HCT116 (cell line): ENCODE measurements at regions not wholly inside any gene's neighbourhood (a gene's known extent, or its start where the extent isn't known, plus 50 kb on each side); places are given as distances from the start of the nearest gene placed in this dataset.
"Not testable (repeated sequence)": the region's sequence is repeated elsewhere in the genome, so short reads cannot be mapped to it uniquely, and the experiment has no call there.

Experiments
- ATAC-seq: fragments of 200-7000 bp; cut with Tn5 transposase; 2 replicates; pipeline ENCODE4 v1.9.1; 2020; ENCODE audit warnings: mild to moderate bottlenecking, moderate library complexity
- BruUV-seq: library from RNA; stranded (reverse); fragments of 400-500 nt; replicated peaks from 2 replicates; lab custom pipeline; 2021; lab: Mats Ljungman, UMichigan
- CTCF ChIA-PET: fragments of 300-600 bp; sonication (Branson Sonifier 250); formaldehyde crosslinking; loops from one replicate; lab custom pipeline; 2021; ENCODE audit warnings: antibody characterized with exemption; lab: Charles Lee
- POLR2A ChIA-PET: fragments of 300-600, 350-600 bp; sonication (Branson Sonifier 250); formaldehyde crosslinking; loops from one replicate; lab custom pipeline; 2021; ENCODE audit warnings: antibody characterized with exemption; lab: Charles Lee
- RAD21 ChIA-PET, 2 experiments: fragments of 300-600 bp; sonication (Branson Sonifier 250); formaldehyde crosslinking; loops; one replicate each; lab custom pipeline; 2023; ENCODE audit warnings: low total read pairs in 2 of 2; ENCODE audit not compliant: uncharacterized antibody in 2 of 2, unreplicated experiment in 2 of 2, low non-redundant PET in 1 of 2; lab: Charles Lee
- DNase-seq: peaks from one replicate; pipeline ENCODE4 v3.0.0-alpha.2; 2010; ENCODE audit warnings: low read depth, low spot score
- H2AFZ ChIP-seq: fragments of 200-600 bp; shearing (Covaris generic), sonication (generic); 2 replicates; pipeline ENCODE4 v1.6.1; 2017; ENCODE audit warnings: low read depth, mixed run types, mixed read lengths, antibody characterized with exemption, low read length; ENCODE audit not compliant: poor library complexity, severe bottlenecking
- H3K27ac ChIP-seq: 2 replicates; pipeline ENCODE4 v1.5.1; 2012; ENCODE audit warnings: low read depth, low read length
- H3K27me3 ChIP-seq: fragments of 200-600 bp; sonication (generic); 2 replicates; pipeline ENCODE4 v1.6.1; 2016; ENCODE audit warnings: mixed run types, low read length, mixed read lengths; ENCODE audit not compliant: insufficient read depth
- H3K36me3 ChIP-seq, 2 experiments: fragments of 200-500 bp in 1 of 2; fragments of 200-600 bp in 1 of 2; sonication (Bioruptor generic) in 1 of 2; sonication (generic) in 1 of 2; 2 replicates each; pipeline versions ENCODE4 v1.5.1 to v1.6.1; 2014 to 2016; ENCODE audit warnings: low read length in 2 of 2, inconsistent platforms in 1 of 2, mixed read lengths in 1 of 2, mixed run types in 1 of 2; ENCODE audit not compliant: insufficient read depth in 2 of 2, control insufficient read depth in 1 of 2
- H3K4me1 ChIP-seq, 2 experiments: fragments of 200-600 bp in 1 of 2; sonication (generic) in 1 of 2; 2 replicates each; pipeline versions ENCODE4 v1.5.1 to v1.6.1; 2012 to 2017; ENCODE audit warnings: low read length in 2 of 2, inconsistent platforms in 1 of 2, mild to moderate bottlenecking in 1 of 2, mixed read lengths in 1 of 2, mixed run types in 1 of 2, moderate library complexity in 1 of 2; ENCODE audit not compliant: insufficient read depth in 2 of 2, control insufficient read depth in 1 of 2
- H3K4me2 ChIP-seq: fragments of 200-600 bp; sonication (generic); 2 replicates; pipeline ENCODE4 v1.6.1; 2017; ENCODE audit warnings: mixed run types, low read length, mixed read lengths
- H3K4me3 ChIP-seq, 2 experiments: fragments of 200-600 bp in 1 of 2; sonication (generic) in 1 of 2; replicated peaks in 1 of 2; 2 replicates each; pipeline ENCODE4 v1.5.1; 2011 to 2016; ENCODE audit warnings: low read length in 2 of 2, control low read depth in 1 of 2, low read depth in 1 of 2, mild to moderate bottlenecking in 1 of 2, mixed read lengths in 1 of 2, mixed run types in 1 of 2
- H3K79me2 ChIP-seq: fragments of 200-600 bp; sonication (generic); 2 replicates; pipeline ENCODE4 v1.6.1; 2017; ENCODE audit warnings: mild to moderate bottlenecking, mixed run types, low read length, moderate library complexity, mixed read lengths; ENCODE audit not compliant: insufficient read depth
- H3K9ac ChIP-seq: fragments of 200-600 bp; sonication (generic); 2 replicates; pipeline ENCODE4 v1.6.1; 2016; ENCODE audit warnings: low read length, mixed read lengths
- H3K9me2 ChIP-seq: fragments of 200-600 bp; sonication (generic), shearing (Covaris generic); 2 replicates; pipeline ENCODE4 v1.6.1; 2017; ENCODE audit warnings: mixed run types, mild to moderate bottlenecking, moderate library complexity; ENCODE audit not compliant: insufficient read depth
- H3K9me3 ChIP-seq, 2 experiments: fragments of 200-500 bp in 1 of 2; fragments of 200-600 bp in 1 of 2; sonication (Bioruptor generic) in 1 of 2; sonication (generic) in 1 of 2; 2 replicates each; pipeline ENCODE4 v1.6.1; 2014 to 2017; ENCODE audit warnings: low read length in 2 of 2, mixed read lengths in 2 of 2, inconsistent platforms in 1 of 2, low read depth in 1 of 2, mild to moderate bottlenecking in 1 of 2, mixed run types in 1 of 2, moderate library complexity in 1 of 2; ENCODE audit not compliant: control insufficient read depth in 1 of 2, insufficient read depth in 1 of 2
- H4K20me1 ChIP-seq: fragments of 200-600 bp; sonication (generic), shearing (Covaris generic); 2 replicates; pipeline ENCODE4 v1.6.1; 2017; ENCODE audit warnings: mixed run types, mild to moderate bottlenecking, moderate library complexity; ENCODE audit not compliant: insufficient read depth
- CBX3 ChIP-seq: IDR thresholded peaks from 2 replicates; pipeline ENCODE4 v1.6.1; 2012; ENCODE audit warnings: low read depth
- EGR1 ChIP-seq: IDR thresholded peaks from 2 replicates; pipeline ENCODE4 v1.6.1; 2012; ENCODE audit warnings: low read depth
- ELF1 ChIP-seq: IDR thresholded peaks from 2 replicates; pipeline ENCODE4 v1.6.1; 2012; ENCODE audit warnings: low read depth, borderline replicate concordance
- JUND ChIP-seq: IDR thresholded peaks from 2 replicates; pipeline ENCODE4 v1.6.1; 2012
- SIN3A ChIP-seq: IDR thresholded peaks from 2 replicates; pipeline ENCODE4 v1.6.1; 2012; ENCODE audit warnings: low read depth
- ZFX ChIP-seq: fragments of 450-650 bp; IDR thresholded peaks from 2 replicates; pipeline ENCODE4 v1.6.1; 2017
- ZNF274 ChIP-seq: fragments of 200-500 bp; sonication (Bioruptor generic); IDR thresholded peaks from 2 replicates; pipeline ENCODE4 v1.6.1; 2014; ENCODE audit warnings: mild to moderate bottlenecking, low read depth, low read length, inconsistent platforms
- intact Hi-C: fragments of 100-400 bp; cut with micrococcal nuclease; formaldehyde crosslinking; loops from 2 replicates; pipeline ENCODE4 v1.10.0; 2022
- TF ChIP-seq, protein P1 (sequence below), 3 experiments: fragments of 200-600 bp in 1 of 3; sonication (generic) in 1 of 3; IDR thresholded peaks in 2 of 3; conservative IDR thresholded peaks in 1 of 3; 2 replicates each; pipeline ENCODE4 v1.5.1; 2012 to 2017; ENCODE audit warnings: low read depth in 2 of 3, low read length in 2 of 3, antibody characterized with exemption in 1 of 3, borderline replicate concordance in 1 of 3, control low read depth in 1 of 3, mild to moderate bottlenecking in 1 of 3, mixed read lengths in 1 of 3, mixed run types in 1 of 3, moderate library complexity in 1 of 3; ENCODE audit not compliant: insufficient read depth in 1 of 3

DNA sequence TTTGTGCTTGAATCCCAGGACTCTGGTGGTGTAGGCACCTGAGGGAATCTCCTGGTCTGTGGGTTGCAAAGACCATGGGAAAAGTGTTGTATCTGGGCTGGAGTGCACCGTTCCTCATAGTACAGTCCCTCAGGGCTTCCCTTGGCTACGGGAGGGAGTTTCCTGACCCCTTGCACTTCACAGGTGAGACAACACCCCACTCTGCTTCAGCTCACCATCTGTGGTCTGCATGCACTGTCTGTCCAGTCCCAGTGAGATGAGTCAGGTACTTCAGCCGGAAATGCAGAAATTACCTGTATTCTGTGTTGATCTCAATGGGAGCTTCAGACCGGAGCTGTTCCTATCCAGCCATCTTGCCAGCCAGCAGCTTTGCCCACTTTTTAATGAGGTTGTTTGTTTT is 353.0 kb upstream of the IRS4 start:
- no TSS peak for BruUV-seq
- intact Hi-C loops: no loop called here

DNA sequence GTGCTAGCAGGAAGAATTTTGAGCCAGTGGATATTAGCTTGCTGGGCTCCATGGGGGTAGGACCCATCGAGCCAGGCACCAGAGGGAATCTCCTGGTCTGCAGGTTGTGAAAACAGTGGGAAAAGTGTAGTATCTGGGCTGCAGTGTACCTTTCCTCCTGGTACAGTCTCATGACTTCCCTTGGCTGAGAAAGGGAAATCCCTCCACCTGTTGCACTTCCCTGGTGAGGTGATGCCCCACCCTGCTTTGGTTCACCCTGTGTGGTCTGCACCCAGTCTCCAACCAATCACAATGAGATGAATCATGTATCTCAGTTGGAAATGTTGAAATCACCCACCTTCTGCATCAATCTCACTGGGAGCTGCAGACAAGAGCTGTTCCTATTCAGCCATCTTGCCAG is 341.4 kb upstream of the IRS4 start:
- intact Hi-C loops: no loop called here
- ATAC-seq (no peak), DNase-seq (no peak)
- Histone ChIP-seq H3K9ac (no peak overlapping the region), H3K27ac (no peak overlapping the region), H3K9me3 (no peaks in the 10 kb centered on the region), H3K79me2 (no peaks in the 10 kb centered on the region), H3K4me1 (no peaks in the 10 kb centered on the region), H3K4me3 (no peak overlapping the region), H3K9me2 (no peaks in the 10 kb centered on the region), H3K27me3 (no peaks in the 10 kb centered on the region), H3K4me2 (no peak overlapping the region), H2AFZ (no peak overlapping the region), H3K36me3 (no peaks in the 10 kb centered on the region), H4K20me1 (no peaks in the 10 kb centered on the region)
- CTCF ChIA-PET: no interaction called here
- POLR2A ChIA-PET: no interaction called here
- no TSS peak for BruUV-seq
- RAD21 ChIA-PET: no interaction called here
- TF ChIP-seq EGR1: no peak

More for the DNA sequence above, 353.0 kb upstream of the IRS4 start:
- ChIA-PET RAD21 (no interaction called here), CTCF (no interaction called here), POLR2A (no interaction called here)
- no peak overlapping the region for H3K9ac ChIP-seq
- H4K20me1 ChIP-seq: no peaks in the 10 kb centered on the region
- TF ChIP-seq ZFX: no peak
- TF ChIP-seq, protein P1, sequence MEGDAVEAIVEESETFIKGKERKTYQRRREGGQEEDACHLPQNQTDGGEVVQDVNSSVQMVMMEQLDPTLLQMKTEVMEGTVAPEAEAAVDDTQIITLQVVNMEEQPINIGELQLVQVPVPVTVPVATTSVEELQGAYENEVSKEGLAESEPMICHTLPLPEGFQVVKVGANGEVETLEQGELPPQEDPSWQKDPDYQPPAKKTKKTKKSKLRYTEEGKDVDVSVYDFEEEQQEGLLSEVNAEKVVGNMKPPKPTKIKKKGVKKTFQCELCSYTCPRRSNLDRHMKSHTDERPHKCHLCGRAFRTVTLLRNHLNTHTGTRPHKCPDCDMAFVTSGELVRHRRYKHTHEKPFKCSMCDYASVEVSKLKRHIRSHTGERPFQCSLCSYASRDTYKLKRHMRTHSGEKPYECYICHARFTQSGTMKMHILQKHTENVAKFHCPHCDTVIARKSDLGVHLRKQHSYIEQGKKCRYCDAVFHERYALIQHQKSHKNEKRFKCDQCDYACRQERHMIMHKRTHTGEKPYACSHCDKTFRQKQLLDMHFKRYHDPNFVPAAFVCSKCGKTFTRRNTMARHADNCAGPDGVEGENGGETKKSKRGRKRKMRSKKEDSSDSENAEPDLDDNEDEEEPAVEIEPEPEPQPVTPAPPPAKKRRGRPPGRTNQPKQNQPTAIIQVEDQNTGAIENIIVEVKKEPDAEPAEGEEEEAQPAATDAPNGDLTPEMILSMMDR (IDR thresholded peaks at IDR 0.05 in 2 of 3, conservative IDR thresholded peaks at IDR 0.05 in 1 of 3; ENCODE audit: borderline replicate concordance in 1 of 3, insufficient read depth in 1 of 3, low read depth in 2 of 3, low read length in 2 of 3): no peak
- TF ChIP-seq SIN3A: no peak
- TF ChIP-seq ELF1: no peak
- TF ChIP-seq ZNF274: no peak
- TF ChIP-seq CBX3: no peak
- TF ChIP-seq JUND: no peak
- H3K4me3 ChIP-seq: no peak overlapping the region
- no peaks in the 10 kb centered on the region for H3K79me2 ChIP-seq
- H3K4me2 ChIP-seq: no peak overlapping the region
- ATAC-seq: no peak
- H3K36me3 ChIP-seq: no peaks in the 10 kb centered on the region
- H3K9me3 ChIP-seq: no peaks in the 10 kb centered on the region
- no peak overlapping the region for H2AFZ ChIP-seq
- H3K9me2 ChIP-seq: no peaks in the 10 kb centered on the region
- no peaks in the 10 kb centered on the region for H3K4me1 ChIP-seq
- H3K27ac ChIP-seq: no peak overlapping the region
- no peak for DNase-seq
- H3K27me3 ChIP-seq: no peaks in the 10 kb centered on the region

DNA sequence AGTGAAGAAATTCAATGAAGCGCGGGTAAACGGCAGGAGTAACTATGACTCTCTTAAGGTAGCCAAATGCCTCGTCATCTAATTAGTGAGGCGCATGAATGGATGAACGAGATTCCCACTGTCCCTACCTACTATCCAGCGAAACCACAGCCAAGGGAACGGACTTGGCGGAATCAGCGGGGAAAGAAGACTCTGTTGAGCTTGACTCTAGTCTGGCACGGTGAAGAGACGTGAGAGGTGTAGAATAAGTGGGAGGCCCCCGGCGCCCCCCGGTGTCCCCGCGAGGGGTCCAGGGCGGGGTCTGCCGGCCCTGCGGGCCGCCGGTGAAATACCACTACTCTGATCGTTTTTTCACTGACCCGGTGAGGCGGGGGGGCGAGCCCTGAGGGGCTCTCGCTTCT is 317.8 kb upstream of the IRS4 start:
- H3K9ac ChIP-seq, H3K9me2 ChIP-seq, H3K27me3 ChIP-seq, H3K9me3 ChIP-seq, BruUV-seq, H3K4me2 ChIP-seq, H3K4me3 ChIP-seq, H2AFZ ChIP-seq, H3K36me3 ChIP-seq, ATAC-seq, intact Hi-C loops, DNase-seq, H3K4me1 ChIP-seq, POLR2A ChIA-PET, H3K27ac ChIP-seq, H3K79me2 ChIP-seq, RAD21 ChIA-PET, H4K20me1 ChIP-seq, CTCF ChIA-PET: not testable (repeated sequence)
